HepG2 (cell line): ENCODE measurements at regions not wholly inside any gene's neighbourhood (a gene's known extent, or its start where the extent isn't known, plus 50 kb on each side); places are given as distances from the start of the nearest gene placed in this dataset.

Experiments
- ATF2 ChIP-seq: sonication (generic); formaldehyde crosslinking; IDR thresholded peaks from 2 replicates; pipeline ENCODE4 v1.4.0; 2020; ENCODE audit warnings: missing genetic modification reagents
- CAMTA2 ChIP-seq: sonication (generic); formaldehyde crosslinking; IDR thresholded peaks from 2 replicates; pipeline ENCODE4 v1.4.0; 2020; ENCODE audit warnings: mild to moderate bottlenecking, missing genetic modification reagents, borderline replicate concordance
- DPF2 ChIP-seq: sonication (generic); formaldehyde crosslinking; IDR thresholded peaks from 2 replicates; pipeline ENCODE4 v1.4.0; 2020; ENCODE audit warnings: mild to moderate bottlenecking, low read depth, missing genetic modification reagents, borderline replicate concordance
- ELF4 ChIP-seq: sonication (generic); formaldehyde crosslinking; IDR thresholded peaks from 2 replicates; pipeline ENCODE4 v1.5.0; 2020; ENCODE audit warnings: missing genetic modification reagents, mild to moderate bottlenecking, moderate library complexity, borderline replicate concordance
- EP300 ChIP-seq, 3 experiments: sonication (generic) in 1 of 3; formaldehyde crosslinking in 1 of 3; IDR thresholded peaks; 2 replicates each; pipeline versions ENCODE4 v1.5.1 to v1.6.1; 2011 to 2020; ENCODE audit warnings: low read depth in 2 of 3, low read length in 2 of 3, borderline replicate concordance in 1 of 3, improper control_type of control experiment in 1 of 3, mild to moderate bottlenecking in 1 of 3, missing genetic modification reagents in 1 of 3, moderate library complexity in 1 of 3
- HDAC2 ChIP-seq: sonication (generic); formaldehyde crosslinking; IDR thresholded peaks from 2 replicates; pipeline ENCODE4 v1.4.0; 2020; ENCODE audit warnings: missing genetic modification reagents
- KDM4B ChIP-seq: sonication (generic); formaldehyde crosslinking; IDR thresholded peaks from 2 replicates; pipeline ENCODE4 v1.4.0; 2020; ENCODE audit warnings: missing genetic modification reagents
- LCORL ChIP-seq, 2 experiments: fragments of 450-650 bp in 1 of 2; sonication (generic) in 1 of 2; formaldehyde crosslinking in 1 of 2; IDR thresholded peaks; 2 replicates each; pipeline versions ENCODE4 v1.5.0 to v1.6.1; 2017 to 2020; ENCODE audit warnings: antibody characterized with exemption in 1 of 2, missing genetic modification reagents in 1 of 2
- SOX13 ChIP-seq, 3 experiments: fragments of 450-650 bp in 1 of 3; sonication (generic) in 1 of 3; formaldehyde crosslinking in 1 of 3; IDR thresholded peaks in 2 of 3; conservative IDR thresholded peaks in 1 of 3; 2 replicates each; pipeline versions ENCODE4 v1.5.0 to v1.6.1; 2016 to 2020; ENCODE audit warnings: antibody characterized with exemption in 1 of 3, mild to moderate bottlenecking in 1 of 3, missing compliant biosample characterization in 1 of 3, missing genetic modification reagents in 1 of 3, moderate library complexity in 1 of 3
- ZBTB34 ChIP-seq: sonication (generic); formaldehyde crosslinking; IDR thresholded peaks from 2 replicates; pipeline ENCODE4 v1.8.0; 2022; ENCODE audit warnings: mild to moderate bottlenecking, missing genetic modification reagents
- ZBTB37 ChIP-seq: sonication (generic); formaldehyde crosslinking; IDR thresholded peaks from 2 replicates; pipeline ENCODE4 v1.4.0; 2020; ENCODE audit warnings: mild to moderate bottlenecking, missing genetic modification reagents
- ZEB1 ChIP-seq: IDR thresholded peaks from 2 replicates; pipeline ENCODE4 v1.6.1; 2012; ENCODE audit warnings: mild to moderate bottlenecking, low read depth, inconsistent platforms; ENCODE audit not compliant: insufficient replicate concordance
- ZNF24 ChIP-seq: fragments of 450-650 bp; IDR thresholded peaks from 2 replicates; pipeline ENCODE4 v1.6.1; 2017; ENCODE audit warnings: antibody characterized with exemption, mild to moderate bottlenecking
- ZNF839 ChIP-seq: sonication (generic); formaldehyde crosslinking; IDR thresholded peaks from 2 replicates; pipeline ENCODE4 v1.4.0; 2020; ENCODE audit warnings: missing genetic modification reagents, mild to moderate bottlenecking, borderline replicate concordance
- TF ChIP-seq, protein P1 (sequence below): sonication (generic); formaldehyde crosslinking; IDR thresholded peaks from 2 replicates; pipeline ENCODE4 v1.5.1; 2020; ENCODE audit warnings: mild to moderate bottlenecking, missing genetic modification reagents, borderline replicate concordance

GRCh38 chr2:145755019-145755837 lies 1235.3 kb upstream of the ZEB2 start (continued):
- TF ChIP-seq ELF4 (CRISPR knock-in tag) (no peak), EP300 (IDR thresholded peaks at IDR 0.05; ENCODE audit: low read depth in 2 of 2, low read length in 2 of 2) (peak in 1 of 2 experiments; percentile 91; a peak in 2 of 4 replicates), EP300 (CRISPR knock-in tag; IDR thresholded peaks at IDR 0.05; ENCODE audit: borderline replicate concordance) (0 out of 2 replicates have a peak, but pooled peaks have one; percentile 59), ZNF24 (0 out of 2 replicates have a peak, but pooled peaks have one; percentile 41), ZEB1 (no peak), KDM4B (CRISPR knock-in tag) (0 out of 2 replicates have a peak, but pooled peaks have one; percentile 28), ZBTB37 (CRISPR knock-in tag) (no peak), CAMTA2 (CRISPR knock-in tag) (no peak), DPF2 (CRISPR knock-in tag) (peak; percentile 49; the same call in 1 of the 2 replicates), ZNF839 (CRISPR knock-in tag) (no peak), SOX13 (IDR thresholded peaks at IDR 0.05) (no peak), SOX13 (CRISPR knock-in tag; conservative IDR thresholded peaks at IDR 0.05 in 1 of 2, IDR thresholded peaks at IDR 0.05 in 1 of 2) (peak in 1 of 2 experiments; percentile 84; a peak in 2 of 4 replicates), LCORL (IDR thresholded peaks at IDR 0.05) (no peak), LCORL (CRISPR knock-in tag; IDR thresholded peaks at IDR 0.05) (0 out of 2 replicates have a peak, but pooled peaks have one; percentile 63), HDAC2 (peak; percentile 68; the same call in 1 of the 2 replicates), ZBTB34 (CRISPR knock-in tag) (no peak; the same call in 1 of the 2 replicates), ATF2 (no peak)
- TF ChIP-seq, protein P1, sequence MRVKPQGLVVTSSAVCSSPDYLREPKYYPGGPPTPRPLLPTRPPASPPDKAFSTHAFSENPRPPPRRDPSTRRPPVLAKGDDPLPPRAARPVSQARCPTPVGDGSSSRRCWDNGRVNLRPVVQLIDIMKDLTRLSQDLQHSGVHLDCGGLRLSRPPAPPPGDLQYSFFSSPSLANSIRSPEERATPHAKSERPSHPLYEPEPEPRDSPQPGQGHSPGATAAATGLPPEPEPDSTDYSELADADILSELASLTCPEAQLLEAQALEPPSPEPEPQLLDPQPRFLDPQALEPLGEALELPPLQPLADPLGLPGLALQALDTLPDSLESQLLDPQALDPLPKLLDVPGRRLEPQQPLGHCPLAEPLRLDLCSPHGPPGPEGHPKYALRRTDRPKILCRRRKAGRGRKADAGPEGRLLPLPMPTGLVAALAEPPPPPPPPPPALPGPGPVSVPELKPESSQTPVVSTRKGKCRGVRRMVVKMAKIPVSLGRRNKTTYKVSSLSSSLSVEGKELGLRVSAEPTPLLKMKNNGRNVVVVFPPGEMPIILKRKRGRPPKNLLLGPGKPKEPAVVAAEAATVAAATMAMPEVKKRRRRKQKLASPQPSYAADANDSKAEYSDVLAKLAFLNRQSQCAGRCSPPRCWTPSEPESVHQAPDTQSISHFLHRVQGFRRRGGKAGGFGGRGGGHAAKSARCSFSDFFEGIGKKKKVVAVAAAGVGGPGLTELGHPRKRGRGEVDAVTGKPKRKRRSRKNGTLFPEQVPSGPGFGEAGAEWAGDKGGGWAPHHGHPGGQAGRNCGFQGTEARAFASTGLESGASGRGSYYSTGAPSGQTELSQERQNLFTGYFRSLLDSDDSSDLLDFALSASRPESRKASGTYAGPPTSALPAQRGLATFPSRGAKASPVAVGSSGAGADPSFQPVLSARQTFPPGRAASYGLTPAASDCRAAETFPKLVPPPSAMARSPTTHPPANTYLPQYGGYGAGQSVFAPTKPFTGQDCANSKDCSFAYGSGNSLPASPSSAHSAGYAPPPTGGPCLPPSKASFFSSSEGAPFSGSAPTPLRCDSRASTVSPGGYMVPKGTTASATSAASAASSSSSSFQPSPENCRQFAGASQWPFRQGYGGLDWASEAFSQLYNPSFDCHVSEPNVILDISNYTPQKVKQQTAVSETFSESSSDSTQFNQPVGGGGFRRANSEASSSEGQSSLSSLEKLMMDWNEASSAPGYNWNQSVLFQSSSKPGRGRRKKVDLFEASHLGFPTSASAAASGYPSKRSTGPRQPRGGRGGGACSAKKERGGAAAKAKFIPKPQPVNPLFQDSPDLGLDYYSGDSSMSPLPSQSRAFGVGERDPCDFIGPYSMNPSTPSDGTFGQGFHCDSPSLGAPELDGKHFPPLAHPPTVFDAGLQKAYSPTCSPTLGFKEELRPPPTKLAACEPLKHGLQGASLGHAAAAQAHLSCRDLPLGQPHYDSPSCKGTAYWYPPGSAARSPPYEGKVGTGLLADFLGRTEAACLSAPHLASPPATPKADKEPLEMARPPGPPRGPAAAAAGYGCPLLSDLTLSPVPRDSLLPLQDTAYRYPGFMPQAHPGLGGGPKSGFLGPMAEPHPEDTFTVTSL, result peak; percentile 88; the same call in 1 of the 2 replicates
